Thoracic aorta (tissue), 2 donors: ENCODE measurements at regions not wholly inside any gene's neighbourhood (a gene's known extent, or its start where the extent isn't known, plus 50 kb on each side); places are given as distances from the start of the nearest gene placed in this dataset.

ENCODE experiments used
- ATAC-seq: fragments of 150-250 bp; one replicate; pipeline ENCODE4 v1.8.0; 2017; ENCODE audit warnings: low read depth; ENCODE audit not compliant: insufficient number of reproducible peaks, low FRiP score
- DNase-seq: peaks from one replicate; pipeline ENCODE4 v3.0.0-alpha.2; 2020; ENCODE audit warnings: low spot score
- H3K27ac ChIP-seq, 2 donors: fragments of 200-600 bp; sonication (generic); 1 replicate in 1 of 2; 2 replicates in 1 of 2; pipeline ENCODE4 v1.5.1; 2016; ENCODE audit warnings: mild to moderate bottlenecking in 2 of 2, moderate library complexity in 2 of 2
- H3K27me3 ChIP-seq: fragments of 200-600 bp; sonication (generic); replicated peaks from 2 replicates; pipeline ENCODE4 v1.6.0; 2016; ENCODE audit warnings: mild to moderate bottlenecking; ENCODE audit not compliant: insufficient read depth
- H3K36me3 ChIP-seq: fragments of 200-600 bp; sonication (generic); one replicate; pipeline ENCODE4 v1.5.1; 2016
- H3K4me1 ChIP-seq, 2 donors: fragments of 200-600 bp; sonication (generic); 1 replicate in 1 of 2; 2 replicates in 1 of 2; pipeline versions ENCODE4 v1.5.1 to v1.6.0; 2016; ENCODE audit warnings: low read depth in 2 of 2, mild to moderate bottlenecking in 1 of 2; ENCODE audit not compliant: control insufficient read depth in 1 of 2
- H3K4me3 ChIP-seq: fragments of 200-600 bp; sonication (generic); 2 replicates; pipeline ENCODE4 v1.5.1; 2016; ENCODE audit warnings: mild to moderate bottlenecking
- H3K9me3 ChIP-seq: fragments of 200-600 bp; sonication (generic); 2 replicates; pipeline ENCODE4 v1.5.1; 2016
- TF ChIP-seq, protein P1 (sequence below): fragments of 200-600 bp; sonication (generic); IDR thresholded peaks from one replicate; pipeline ENCODE4 v1.5.1; 2019; ENCODE audit warnings: antibody characterized with exemption

DNA sequence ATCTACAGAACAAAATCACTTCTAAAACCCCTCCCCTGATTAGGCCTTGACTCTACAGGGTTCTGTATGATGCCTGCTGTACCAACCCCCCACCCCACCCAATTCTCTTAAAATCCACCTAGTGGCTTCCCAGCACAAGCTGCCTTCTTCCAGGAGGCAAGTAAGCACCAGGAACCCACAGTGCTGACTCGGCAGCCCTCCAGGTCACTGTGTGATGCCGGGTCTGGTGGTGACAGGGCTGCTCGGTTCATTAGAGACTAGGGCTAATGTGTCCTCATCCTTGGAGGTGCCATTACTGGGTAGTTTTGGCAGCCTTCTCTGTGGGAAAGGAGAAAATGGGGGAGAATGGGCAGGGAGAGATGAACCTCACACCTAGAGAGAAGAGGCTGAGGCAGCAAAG is 363.5 kb downstream of the PTPRU start:
- Histone ChIP-seq H3K4me1 (no peaks in the 10 kb centered on the region), H3K9me3 (no peaks in the 10 kb centered on the region), H3K36me3 (no peaks in the 10 kb centered on the region), H3K27ac (no peak overlapping the region), H3K27me3 (no peaks in the 10 kb centered on the region), H3K4me3 (no peak overlapping the region)
- TF ChIP-seq, protein P1, sequence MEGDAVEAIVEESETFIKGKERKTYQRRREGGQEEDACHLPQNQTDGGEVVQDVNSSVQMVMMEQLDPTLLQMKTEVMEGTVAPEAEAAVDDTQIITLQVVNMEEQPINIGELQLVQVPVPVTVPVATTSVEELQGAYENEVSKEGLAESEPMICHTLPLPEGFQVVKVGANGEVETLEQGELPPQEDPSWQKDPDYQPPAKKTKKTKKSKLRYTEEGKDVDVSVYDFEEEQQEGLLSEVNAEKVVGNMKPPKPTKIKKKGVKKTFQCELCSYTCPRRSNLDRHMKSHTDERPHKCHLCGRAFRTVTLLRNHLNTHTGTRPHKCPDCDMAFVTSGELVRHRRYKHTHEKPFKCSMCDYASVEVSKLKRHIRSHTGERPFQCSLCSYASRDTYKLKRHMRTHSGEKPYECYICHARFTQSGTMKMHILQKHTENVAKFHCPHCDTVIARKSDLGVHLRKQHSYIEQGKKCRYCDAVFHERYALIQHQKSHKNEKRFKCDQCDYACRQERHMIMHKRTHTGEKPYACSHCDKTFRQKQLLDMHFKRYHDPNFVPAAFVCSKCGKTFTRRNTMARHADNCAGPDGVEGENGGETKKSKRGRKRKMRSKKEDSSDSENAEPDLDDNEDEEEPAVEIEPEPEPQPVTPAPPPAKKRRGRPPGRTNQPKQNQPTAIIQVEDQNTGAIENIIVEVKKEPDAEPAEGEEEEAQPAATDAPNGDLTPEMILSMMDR, result no peak
- no peak for DNase-seq
- ATAC-seq, result no peak

DNA sequence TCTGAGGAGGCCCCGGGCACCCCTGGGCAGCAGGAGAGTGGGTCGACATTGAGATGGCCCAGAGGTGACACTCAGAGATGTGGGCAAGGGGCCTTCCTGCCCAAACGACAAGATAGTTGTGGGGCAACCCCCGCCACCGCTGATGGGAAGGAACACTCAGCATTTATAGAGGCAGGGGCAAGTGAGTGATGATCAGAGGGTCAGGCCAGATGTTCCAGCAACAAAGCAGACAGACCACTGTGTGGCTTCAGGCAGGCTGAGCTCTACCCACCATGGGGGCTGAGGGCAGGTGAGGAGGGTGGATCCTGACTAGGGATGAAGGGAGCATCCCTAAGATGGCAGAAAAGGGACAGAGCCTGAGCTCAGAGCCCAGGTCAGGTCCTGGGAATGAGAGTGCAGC is 362.7 kb downstream of the PTPRU start:
- H3K36me3 ChIP-seq, result no peaks in the 10 kb centered on the region

DNA sequence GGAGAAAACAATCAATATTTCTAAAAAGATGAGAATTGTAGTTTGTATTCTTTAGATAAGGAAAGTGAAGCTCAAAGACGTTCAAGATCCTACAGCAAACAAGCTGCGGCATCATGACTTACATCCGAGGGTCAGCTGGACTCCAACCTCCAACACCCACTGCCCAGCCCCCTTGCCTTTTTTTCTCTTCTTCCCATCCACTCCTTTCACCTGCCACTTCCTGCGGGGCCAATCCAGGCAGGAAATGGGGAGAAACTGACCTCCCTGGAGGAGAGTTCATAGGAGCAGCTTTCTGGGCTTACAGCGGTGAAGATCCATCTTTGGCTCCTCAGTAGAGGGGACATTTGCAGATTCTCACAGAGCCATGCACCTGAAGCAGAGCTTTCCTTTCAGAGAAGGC is 361.5 kb downstream of the PTPRU start:
- no peaks in the 10 kb centered on the region for H3K9me3 ChIP-seq
- TF ChIP-seq, protein P1, result no peak
- no peak overlapping the region for H3K4me3 ChIP-seq
- DNase-seq (no peak), ATAC-seq (no peak)
- no peak overlapping the region for H3K27ac ChIP-seq
- no peaks in the 10 kb centered on the region for H3K4me1 ChIP-seq
- no peaks in the 10 kb centered on the region for H3K27me3 ChIP-seq
- H3K36me3 ChIP-seq, result no peaks in the 10 kb centered on the region

More for the DNA sequence above, 362.7 kb downstream of the PTPRU start:
- DNase-seq (no peak), ATAC-seq (no peak)
- TF ChIP-seq, protein P1, result no peak
- Histone ChIP-seq H3K4me1 (no peaks in the 10 kb centered on the region), H3K4me3 (no peak overlapping the region), H3K27ac (no peak overlapping the region), H3K9me3 (no peaks in the 10 kb centered on the region), H3K27me3 (no peaks in the 10 kb centered on the region)

DNA sequence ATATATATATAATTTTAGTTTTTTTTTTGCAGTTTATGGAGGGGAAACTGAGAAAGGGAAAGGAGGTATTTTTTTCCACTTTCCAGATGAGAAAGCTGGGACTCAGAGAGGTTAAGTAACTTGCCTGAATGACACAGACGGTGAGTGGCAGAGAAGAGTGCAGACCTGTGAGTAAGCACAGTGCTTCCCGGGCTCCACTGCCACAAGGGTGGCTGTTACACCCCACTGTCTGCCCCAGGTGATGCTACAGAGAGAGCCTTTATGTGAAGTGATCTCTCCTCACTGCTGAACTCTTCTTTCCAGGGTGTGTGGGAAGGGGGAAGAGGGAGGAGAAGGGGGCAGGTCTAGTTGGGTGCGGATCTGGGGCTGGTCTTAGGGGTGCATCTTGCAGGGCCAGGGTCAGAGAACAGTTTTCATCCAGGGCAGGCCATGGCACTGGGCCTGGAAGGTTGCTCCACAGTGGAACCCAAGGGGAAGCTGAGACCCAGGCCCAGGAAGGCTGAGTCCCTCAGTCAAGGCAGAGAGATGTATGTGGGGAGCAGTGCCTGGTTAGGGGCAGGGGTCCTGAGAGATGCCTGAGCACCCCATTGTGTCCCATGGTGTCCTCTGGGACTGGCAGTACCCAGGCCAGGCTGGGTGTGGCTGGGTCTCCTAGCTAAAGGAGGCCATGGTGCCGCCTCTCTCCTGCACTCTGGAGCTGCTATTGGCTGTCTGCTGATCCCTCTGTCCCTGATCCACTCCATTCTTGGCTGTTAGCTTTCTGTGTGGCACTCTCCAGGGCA is 357.5 kb downstream of the PTPRU start:
- no peak for DNase-seq
- H3K36me3 ChIP-seq, result no peaks in the 10 kb centered on the region

DNA sequence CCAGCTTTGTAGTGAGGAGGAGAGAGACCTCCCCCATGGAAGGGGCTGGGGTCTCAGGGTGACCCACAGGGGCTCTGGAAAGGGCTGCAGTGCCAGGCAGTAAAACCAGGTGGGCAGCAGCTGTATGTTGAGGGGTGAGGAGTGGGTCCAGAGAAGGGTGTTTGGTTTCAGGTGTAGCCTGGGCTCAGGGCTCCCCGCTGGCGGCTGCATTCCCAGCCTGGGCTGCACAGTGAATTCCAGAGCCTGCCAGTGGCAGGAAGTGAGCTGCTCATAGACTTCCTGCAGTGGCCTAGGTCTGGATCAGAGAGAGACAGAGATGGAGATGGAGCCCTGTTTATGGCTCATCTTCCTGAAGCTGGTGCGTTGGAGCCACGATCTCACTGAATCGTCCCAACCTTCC is 356.4 kb downstream of the PTPRU start:
- TF ChIP-seq, protein P1, result no peak
- DNase-seq (no peak), ATAC-seq (no peak)
- no peak overlapping the region for H3K27ac ChIP-seq
- no peaks in the 10 kb centered on the region for H3K9me3 ChIP-seq
- H3K27me3 ChIP-seq, result no peaks in the 10 kb centered on the region
- H3K4me1 ChIP-seq, result no peaks in the 10 kb centered on the region
- H3K36me3 ChIP-seq, result no peaks in the 10 kb centered on the region
- H3K4me3 ChIP-seq, result no peak overlapping the region

More for the DNA sequence above, 357.5 kb downstream of the PTPRU start:
- ATAC-seq, result no peak
- no peak overlapping the region for H3K27ac ChIP-seq
- no peaks in the 10 kb centered on the region for H3K27me3 ChIP-seq
- no peaks in the 10 kb centered on the region for H3K9me3 ChIP-seq
- no peak overlapping the region for H3K4me3 ChIP-seq
- no peaks in the 10 kb centered on the region for H3K4me1 ChIP-seq
- TF ChIP-seq, protein P1, result no peak
